IMR-90 (cell line): ENCODE measurements at regions not wholly inside any gene's neighbourhood (a gene's known extent, or its start where the extent isn't known, plus 50 kb on each side); places are given as distances from the start of the nearest gene placed in this dataset.

ENCODE experiments used
- ATAC-seq: fragments of 200-7000 bp; cut with Tn5 transposase; 2 replicates; pipeline ENCODE4 v1.9.1; 2020; ENCODE audit warnings: low read depth, mild to moderate bottlenecking, moderate library complexity
- BruUV-seq: library from RNA; stranded (reverse); fragments of 400-500 nt; replicated peaks from 2 replicates; lab custom pipeline; 2021; lab: Mats Ljungman, UMichigan
- CTCF ChIA-PET: fragments of 300-600 bp; formaldehyde crosslinking; extraction: SDS; loops from one replicate; lab custom pipeline; 2021; ENCODE audit warnings: antibody characterized with exemption; lab: Yijun Ruan, JAX
- POLR2A ChIA-PET: fragments of 300-600 bp; sonication (Branson Sonifier 250); formaldehyde crosslinking; loops from one replicate; lab custom pipeline; 2022; ENCODE audit warnings: antibody characterized with exemption; ENCODE audit not compliant: unreplicated experiment; lab: Charles Lee
- DNase-seq: peaks from one replicate; pipeline ENCODE4 v3.0.0; 2013
- H2AFZ ChIP-seq: replicated peaks from 2 replicates; pipeline ENCODE3; 2013; ENCODE audit warnings: low read length, mild to moderate bottlenecking; ENCODE audit not compliant: poor library complexity
- H2AK5ac ChIP-seq: 2 replicates; pipeline ENCODE4 v1.6.1; 2013; ENCODE audit warnings: low read depth, low read length, inconsistent platforms
- H2AK9ac ChIP-seq: replicated peaks from 2 replicates; pipeline ENCODE3; 2013; ENCODE audit warnings: mild to moderate bottlenecking, low read depth, low read length, moderate library complexity; ENCODE audit not compliant: poor library complexity
- H2BK120ac ChIP-seq: 2 replicates; pipeline ENCODE4 v1.6.1; 2013; ENCODE audit warnings: low read depth, low read length, inconsistent platforms
- H2BK15ac ChIP-seq: 3 replicates; pipeline ENCODE4 v1.6.1; 2013; ENCODE audit warnings: low read depth, low read length, inconsistent platforms
- H2BK20ac ChIP-seq: 2 replicates; pipeline ENCODE4 v1.6.1; 2013; ENCODE audit warnings: low read depth, mild to moderate bottlenecking, inconsistent platforms, low read length, moderate library complexity
- H2BK5ac ChIP-seq: 2 replicates; pipeline ENCODE4 v1.6.1; 2013; ENCODE audit warnings: mild to moderate bottlenecking, low read depth, low read length, inconsistent platforms; ENCODE audit not compliant: poor library complexity, severe bottlenecking
- H3K14ac ChIP-seq: replicated peaks from 2 replicates; pipeline ENCODE4 v1.6.1; 2013; ENCODE audit warnings: low read depth, low read length, inconsistent platforms
- H3K18ac ChIP-seq: 2 replicates; pipeline ENCODE4 v1.6.1; 2013; ENCODE audit warnings: low read depth, low read length, control low read depth
- H3K23ac ChIP-seq: 2 replicates; pipeline ENCODE4 v1.6.1; 2013; ENCODE audit warnings: low read depth, low read length, inconsistent platforms
- H3K27ac ChIP-seq: 2 replicates; pipeline ENCODE4 v1.5.1; 2013; ENCODE audit warnings: mild to moderate bottlenecking, control low read depth, low read length; ENCODE audit not compliant: insufficient read depth
- H3K27me3 ChIP-seq: 2 replicates; pipeline ENCODE4 v1.6.1; 2013; ENCODE audit warnings: low read length; ENCODE audit not compliant: control insufficient read depth, insufficient read depth
- H3K36me3 ChIP-seq: 2 replicates; pipeline ENCODE4 v1.6.1; 2013; ENCODE audit warnings: low read length, mixed read lengths; ENCODE audit not compliant: control insufficient read depth, insufficient read depth
- H3K4ac ChIP-seq: 2 replicates; pipeline ENCODE4 v1.6.1; 2013; ENCODE audit warnings: low read depth, low read length, inconsistent platforms
- H3K4me1 ChIP-seq: 2 replicates; pipeline ENCODE4 v1.6.1; 2013; ENCODE audit warnings: low read length, mixed read lengths; ENCODE audit not compliant: control insufficient read depth, insufficient read depth
- H3K4me2 ChIP-seq: 2 replicates; pipeline ENCODE4 v1.6.1; 2013; ENCODE audit warnings: low read depth, mild to moderate bottlenecking, control low read depth, low read length, moderate library complexity
- H3K4me3 ChIP-seq: 2 replicates; pipeline ENCODE4 v1.5.1; 2013; ENCODE audit warnings: low read depth, mild to moderate bottlenecking, control low read depth, low read length, moderate library complexity; ENCODE audit not compliant: insufficient read depth
- H3K56ac ChIP-seq: 2 replicates; pipeline ENCODE4 v1.6.1; 2013; ENCODE audit warnings: low read length, inconsistent platforms; ENCODE audit not compliant: insufficient read depth; ENCODE audit errors: extremely low read depth
- H3K79me1 ChIP-seq, 2 experiments: 2 replicates each; pipeline ENCODE4 v1.6.1; 2013; ENCODE audit warnings: low read length in 2 of 2, inconsistent platforms in 1 of 2, low read depth in 1 of 2
- H3K9ac ChIP-seq: 2 replicates; pipeline ENCODE4 v1.6.1; 2013; ENCODE audit warnings: low read depth, low read length, control low read depth
- H3K9me1 ChIP-seq: 2 replicates; pipeline ENCODE4 v1.6.1; 2013; ENCODE audit warnings: low read length, inconsistent platforms; ENCODE audit not compliant: insufficient read depth
- H3K9me3 ChIP-seq: 2 replicates; pipeline ENCODE4 v1.6.1; 2013; ENCODE audit warnings: low read length; ENCODE audit not compliant: control insufficient read depth, insufficient read depth
- H4K20me1 ChIP-seq: 2 replicates; pipeline ENCODE4 v1.6.1; 2013; ENCODE audit warnings: low read length, inconsistent platforms; ENCODE audit not compliant: insufficient read depth
- H4K5ac ChIP-seq: 2 replicates; pipeline ENCODE4 v1.6.1; 2013; ENCODE audit warnings: mild to moderate bottlenecking, low read depth, low read length, control low read depth
- H4K8ac ChIP-seq, 2 experiments: 2 replicates each; pipeline ENCODE4 v1.6.1; 2013; ENCODE audit warnings: low read depth in 2 of 2, low read length in 2 of 2, control low read depth in 1 of 2, inconsistent platforms in 1 of 2
- H4K91ac ChIP-seq: 2 replicates; pipeline ENCODE4 v1.6.1; 2013; ENCODE audit warnings: low read depth, low read length, inconsistent platforms; ENCODE audit not compliant: insufficient read depth
- BHLHE40 ChIP-seq: fragments of 150-350 bp; IDR thresholded peaks from 2 replicates; pipeline ENCODE4 v1.6.1; 2016; ENCODE audit warnings: mild to moderate bottlenecking, low read depth, low read length
- CEBPB ChIP-seq: IDR thresholded peaks from 2 replicates; pipeline ENCODE4 v1.6.1; 2012; ENCODE audit warnings: low read depth, low read length, improper control_type of control experiment
- CHD1 ChIP-seq: IDR thresholded peaks from 2 replicates; pipeline ENCODE4 v1.6.1; 2012; ENCODE audit warnings: low read depth, low read length, improper control_type of control experiment
- CTCF ChIP-seq: conservative IDR thresholded peaks from 2 replicates; pipeline ENCODE4 v1.5.1; 2012; ENCODE audit warnings: mild to moderate bottlenecking, low read depth, low read length, improper control_type of control experiment
- ELK1 ChIP-seq: fragments of 150-350 bp; IDR thresholded peaks from 2 replicates; pipeline ENCODE4 v1.6.1; 2016; ENCODE audit warnings: low read depth, mild to moderate bottlenecking, low read length, moderate library complexity, borderline replicate concordance
- FOS ChIP-seq: fragments of 150-350 bp; IDR thresholded peaks from 2 replicates; pipeline ENCODE4 v1.6.1; 2016; ENCODE audit warnings: low read depth, low read length
- MAFK ChIP-seq: IDR thresholded peaks from 2 replicates; pipeline ENCODE4 v1.6.1; 2012; ENCODE audit warnings: low read depth, low read length, improper control_type of control experiment
- MAZ ChIP-seq: IDR thresholded peaks from 2 replicates; pipeline ENCODE4 v1.6.1; 2012; ENCODE audit warnings: low read depth, mild to moderate bottlenecking, low read length, improper control_type of control experiment, moderate library complexity, borderline replicate concordance
- MXI1 ChIP-seq: IDR thresholded peaks from 2 replicates; pipeline ENCODE4 v1.6.1; 2012; ENCODE audit warnings: low read depth, mild to moderate bottlenecking, low read length, moderate library complexity, borderline replicate concordance
- NFE2L2 ChIP-seq: fragments of 150-350 bp; IDR thresholded peaks from 2 replicates; pipeline ENCODE4 v1.6.1; 2016; ENCODE audit warnings: low read depth, mild to moderate bottlenecking, low read length
- POLR2A ChIP-seq: IDR thresholded peaks from 2 replicates; pipeline ENCODE4 v1.6.1; 2012; ENCODE audit warnings: mild to moderate bottlenecking, low read depth, low read length
- RAD21 ChIP-seq: IDR thresholded peaks from 2 replicates; pipeline ENCODE4 v1.6.1; 2012; ENCODE audit warnings: low read length, improper control_type of control experiment
- RCOR1 ChIP-seq: IDR thresholded peaks from 2 replicates; pipeline ENCODE4 v1.6.1; 2012; ENCODE audit warnings: mild to moderate bottlenecking, low read length, improper control_type of control experiment; ENCODE audit not compliant: insufficient replicate concordance
- RFX5 ChIP-seq: IDR thresholded peaks from 2 replicates; pipeline ENCODE4 v1.8.0; 2012; ENCODE audit warnings: low read depth, mild to moderate bottlenecking, low read length, moderate library complexity
- SMC3 ChIP-seq: fragments of 150-350 bp; IDR thresholded peaks from 2 replicates; pipeline ENCODE4 v1.6.1; 2016; ENCODE audit warnings: low read depth, mild to moderate bottlenecking, antibody characterized with exemption, low read length, moderate library complexity
- USF2 ChIP-seq: fragments of 150-350 bp; IDR thresholded peaks from 2 replicates; pipeline ENCODE4 v1.6.1; 2017; ENCODE audit warnings: mild to moderate bottlenecking, antibody characterized with exemption, low read length, low read depth
- WGBS, 2 experiments: methylation state at CpG; one replicate each; pipeline versions ENCODE4 v1.1.5 to v1.1.7; 2013; ENCODE audit warnings: missing lambda C conversion rate in 2 of 2; ENCODE audit not compliant: insufficient read length in 1 of 2; ENCODE audit errors: extremely low coverage in 2 of 2; 5-methylcytosine and 5-hydroxymethylcytosine counted together
- dilution Hi-C: fragments of 300-500 bp; cut with HindIII; formaldehyde crosslinking; loops from one replicate; pipeline ENCODE4 v1.14.3; 2018; ENCODE audit warnings: low sequenced_read_pairs; ENCODE audit not compliant: unreplicated experiment
- in situ Hi-C: fragments of 300-500 bp; cut with MboI; formaldehyde crosslinking; loops from 3 replicates; pipeline ENCODE4 v1.14.3; 2019; ENCODE audit warnings: low sequenced_read_pairs, inconsistent platforms, mixed read lengths
- intact Hi-C: fragments of 100-400 bp; cut with micrococcal nuclease; formaldehyde crosslinking; loops from 2 replicates; pipeline ENCODE4 v1.10.0; 2022

GRCh38 chr7:79741684-79742083 is 288.2 kb upstream of the MAGI2 start:
- no peak overlapping the region for H2BK20ac ChIP-seq
- no peak overlapping the region for H3K14ac ChIP-seq
- TF ChIP-seq RFX5 (no peak), MAZ (no peak), NFE2L2 (no peak), POLR2A (no peak), ELK1 (no peak), USF2 (no peak), MAFK (no peak), RAD21 (peak; percentile 50), MXI1 (no peak), CHD1 (no peak), RCOR1 (no peak), SMC3 (peak; percentile 49), BHLHE40 (no peak), CEBPB (no peak), FOS (no peak), CTCF (peak; percentile 36; the same call in 1 of the 2 replicates)
- no peaks in the 10 kb centered on the region for H3K79me1 ChIP-seq
- H3K9ac ChIP-seq: no peak overlapping the region
- dilution Hi-C loops (no loop called here), intact Hi-C loops (loop anchor here (2.0 to 5.0 kb wide), 2 partner anchors 289 to 444 kb away; partner anchors contain the start of gene MAGI2), in situ Hi-C loops (no loop called here)
- no peak overlapping the region for H3K56ac ChIP-seq
- H2AK9ac ChIP-seq: no peak overlapping the region
- H2AFZ ChIP-seq: no peak overlapping the region
- H3K9me3 ChIP-seq: 0 out of 2 replicates have a peak, but pooled peaks cover 2% of the 10 kb centered on the region
- H2BK5ac ChIP-seq: no peak overlapping the region
- H4K5ac ChIP-seq: no peak overlapping the region
- no TSS peak for BruUV-seq
- no peak overlapping the region for H3K27ac ChIP-seq
- H4K20me1 ChIP-seq: no peaks in the 10 kb centered on the region
- no peaks in the 10 kb centered on the region for H3K27me3 ChIP-seq
- H3K4me1 ChIP-seq: no peaks in the 10 kb centered on the region
- no peak overlapping the region for H3K4ac ChIP-seq
- POLR2A ChIA-PET: interaction anchor here (0.6 kb wide), 1 partner anchor 302 kb away, joined by 4 read pairs; no protein-coding TSS in a partner anchor
- no peak overlapping the region for H2AK5ac ChIP-seq
- ATAC-seq (peak; percentile 42; the same call in 1 of the 2 replicates), DNase-seq (no peak)
- no peak overlapping the region for H2BK120ac ChIP-seq
- CTCF ChIA-PET: no interaction called here
- no peak overlapping the region for H3K18ac ChIP-seq
- no peak overlapping the region for H3K4me2 ChIP-seq
- H2BK15ac ChIP-seq: no peak overlapping the region
- H3K23ac ChIP-seq: no peak overlapping the region
- no peaks in the 10 kb centered on the region for H3K9me1 ChIP-seq
- no peak overlapping the region for H4K91ac ChIP-seq
- H3K4me3 ChIP-seq: no peak overlapping the region
- H3K36me3 ChIP-seq: no peaks in the 10 kb centered on the region
- no CpG with 5 or more reads among the region's 3 CpGs for WGBS, 2 experiments
- no peak overlapping the region for H4K8ac ChIP-seq
